GM12875 (cell line): ENCODE measurements at regions not wholly inside any gene's neighbourhood (a gene's known extent, or its start where the extent isn't known, plus 50 kb on each side); places are given as distances from the start of the nearest gene placed in this dataset.

Source experiments
- H3K4me3 ChIP-seq: one replicate; pipeline ENCODE4 v1.5.1; 2011; ENCODE audit warnings: low read depth, low read length, control low read depth
- CTCF ChIP-seq: IDR thresholded peaks from 2 replicates; pipeline ENCODE4 v1.5.1; 2011; ENCODE audit warnings: low read depth, mild to moderate bottlenecking, control low read depth, inconsistent platforms, low read length, moderate library complexity, borderline replicate concordance; ENCODE audit not compliant: insufficient read depth

DNA sequence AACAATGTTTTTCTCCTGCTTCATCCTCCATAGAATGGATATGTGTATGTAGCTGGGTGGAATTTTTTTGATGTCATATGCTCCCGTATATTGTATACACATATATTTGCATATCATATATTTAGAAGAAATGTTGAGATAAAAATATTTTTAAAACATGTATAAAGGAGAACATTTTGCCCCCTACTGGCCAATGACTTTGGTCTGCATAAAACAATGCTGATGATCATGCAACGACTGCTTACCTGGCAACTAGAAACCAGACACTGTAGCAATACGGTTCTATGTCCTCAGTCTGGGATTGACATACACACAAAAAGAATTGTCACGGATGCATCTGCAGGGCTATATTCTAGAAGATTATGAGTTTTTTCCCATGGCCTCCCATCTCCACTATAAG is 503.6 kb downstream of the ELAVL2 start:
- no peak overlapping the region for H3K4me3 ChIP-seq
- TF ChIP-seq CTCF, result no peak

- no peak for TF ChIP-seq CTCF
- H3K4me3 ChIP-seq, result no peak overlapping the region
These were observed 501.5 kb downstream of the ELAVL2 start for GRCh38 chr9:23324511-23324910.

DNA sequence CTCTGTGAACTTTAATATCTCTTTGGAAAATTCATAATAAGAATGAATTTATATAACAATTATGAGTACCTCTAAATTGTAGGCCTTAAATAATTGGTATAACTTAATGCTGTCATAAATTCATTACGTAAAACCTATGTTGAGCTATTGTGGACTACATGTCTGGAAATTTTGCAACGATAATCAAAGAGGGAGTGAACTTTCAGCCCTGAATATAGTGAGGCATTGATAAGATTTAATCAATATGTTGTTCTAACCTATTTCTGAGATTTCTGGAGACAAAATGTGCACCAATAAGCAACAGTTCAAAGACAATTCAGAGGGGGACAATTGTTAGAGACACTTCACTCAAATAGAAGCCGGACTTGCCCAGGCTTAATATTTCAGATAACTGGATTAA is 499.4 kb downstream of the ELAVL2 start:
- H3K4me3 ChIP-seq, result no peak overlapping the region
- no peak for TF ChIP-seq CTCF

DNA sequence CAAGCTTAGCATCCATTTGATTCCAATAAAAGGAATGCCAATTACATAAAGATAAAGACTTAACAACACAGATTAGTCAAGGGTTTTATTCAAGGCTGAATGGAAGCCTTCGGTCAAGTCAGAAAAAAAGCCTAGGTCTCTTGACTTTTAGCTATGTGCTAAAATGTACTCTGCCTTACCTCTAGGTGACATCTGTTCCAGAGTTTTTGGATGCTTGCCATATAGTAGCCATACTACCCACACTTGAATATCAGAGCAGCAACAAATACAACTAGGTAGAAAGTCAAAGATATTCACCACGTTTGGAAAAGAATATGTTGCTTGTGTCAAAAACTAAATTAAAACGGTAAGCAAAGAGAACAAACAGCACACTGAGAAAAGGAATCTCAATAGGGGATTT is 484.7 kb downstream of the ELAVL2 start:
- H3K4me3 ChIP-seq, result no peak overlapping the region
- TF ChIP-seq CTCF, result no peak

GRCh38 chr9:23342291-23342690 is 483.7 kb downstream of the ELAVL2 start:
- TF ChIP-seq CTCF, result no peak
- H3K4me3 ChIP-seq, result no peak overlapping the region

DNA sequence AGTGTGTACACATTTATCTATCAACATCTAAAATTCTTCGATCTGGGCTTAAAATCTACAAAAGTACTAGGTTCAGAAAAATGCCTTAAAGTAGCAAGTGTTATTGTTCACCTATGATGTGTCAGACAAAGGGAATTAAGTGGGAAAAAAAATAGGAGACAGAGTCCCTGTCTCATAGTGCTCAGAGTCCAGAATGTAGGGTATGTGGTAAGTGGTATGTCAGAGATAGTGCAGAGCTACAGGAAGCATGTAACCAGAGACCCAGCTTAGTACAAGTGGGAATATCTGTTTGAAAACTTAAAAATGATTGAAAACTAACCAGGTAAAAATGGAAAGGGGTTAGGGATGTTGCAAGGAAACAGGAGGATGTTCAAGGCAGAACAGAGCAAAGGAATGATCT is 482.8 kb downstream of the ELAVL2 start:
- TF ChIP-seq CTCF, result no peak

GRCh38 chr9:23361096-23361495 is 464.9 kb downstream of the ELAVL2 start:
- no peak for TF ChIP-seq CTCF
- no peak overlapping the region for H3K4me3 ChIP-seq

More for the DNA sequence above, 482.8 kb downstream of the ELAVL2 start:
- H3K4me3 ChIP-seq, result no peak overlapping the region
